Spinal cord (tissue), 9 donors: ENCODE measurements at regions not wholly inside any gene's neighbourhood (a gene's known extent, or its start where the extent isn't known, plus 50 kb on each side); places are given as distances from the start of the nearest gene placed in this dataset.

Experiments used
- DNase-seq, 6 donors: peaks; one replicate each; pipeline versions ENCODE4 v3.0.0 to v3.0.0-alpha.2; 2013 to 2015; ENCODE audit warnings: low spot score in 6 of 6, low read depth in 4 of 6
- H3K27ac ChIP-seq: one replicate; pipeline ENCODE4 v1.5.1; 2013; ENCODE audit warnings: low read depth, low read length, control low read depth
- H3K27me3 ChIP-seq: one replicate; pipeline ENCODE4 v1.6.1; 2013; ENCODE audit warnings: low read length; ENCODE audit not compliant: control insufficient read depth, insufficient read depth
- H3K36me3 ChIP-seq: one replicate; pipeline ENCODE4 v1.6.1; 2013; ENCODE audit warnings: low read length; ENCODE audit not compliant: control insufficient read depth, insufficient read depth
- H3K4me1 ChIP-seq: one replicate; pipeline ENCODE4 v1.6.1; 2013; ENCODE audit warnings: low read length; ENCODE audit not compliant: control insufficient read depth, insufficient read depth
- H3K4me3 ChIP-seq: one replicate; pipeline ENCODE4 v1.5.1; 2013; ENCODE audit warnings: low read depth, low read length, control low read depth
- H3K9me3 ChIP-seq: one replicate; pipeline ENCODE4 v1.6.1; 2013; ENCODE audit warnings: low read length; ENCODE audit not compliant: control insufficient read depth, insufficient read depth
- WGBS: methylation state at CpG from one replicate; pipeline ENCODE4 v1.1.5; 2013; ENCODE audit warnings: missing lambda C conversion rate; ENCODE audit not compliant: insufficient coverage; 5-methylcytosine and 5-hydroxymethylcytosine counted together
- donor health status: healthy.

GRCh38 chr6:80550281-80550680 lies 443.8 kb downstream of the BCKDHB start:
- DNase-seq = no peak
- H3K36me3 ChIP-seq = no peaks in the 10 kb centered on the region
- no peaks in the 10 kb centered on the region for H3K4me1 ChIP-seq
- no peaks in the 10 kb centered on the region for H3K27me3 ChIP-seq
- no peak overlapping the region for H3K4me3 ChIP-seq
- WGBS = no CpG with 5 or more reads among the region's 2 CpGs
- no peaks in the 10 kb centered on the region for H3K9me3 ChIP-seq
- H3K27ac ChIP-seq = no peak overlapping the region

GRCh38 chr6:80548532-80548931 lies 442.1 kb downstream of the BCKDHB start:
- H3K4me3 ChIP-seq = no peak overlapping the region
- H3K4me1 ChIP-seq = no peaks in the 10 kb centered on the region
- DNase-seq = no peak
- 95% methylated on average over 4 of the region's 6 CpGs for WGBS
- H3K27ac ChIP-seq = peak overlapping the region; percentile 49
- no peaks in the 10 kb centered on the region for H3K36me3 ChIP-seq
- H3K27me3 ChIP-seq = no peaks in the 10 kb centered on the region
- no peaks in the 10 kb centered on the region for H3K9me3 ChIP-seq

- Histone ChIP-seq H3K4me1 (no peaks in the 10 kb centered on the region), H3K4me3 (no peak overlapping the region), H3K27me3 (no peaks in the 10 kb centered on the region), H3K9me3 (no peaks in the 10 kb centered on the region), H3K27ac (peak overlapping the region; percentile 49), H3K36me3 (no peaks in the 10 kb centered on the region)
- WGBS = 100% methylated on average over 1 of the region's 1 CpG
- no peak for DNase-seq
These were observed 441.4 kb downstream of the BCKDHB start for GRCh38 chr6:80547827-80548226.

- H3K4me1 ChIP-seq = no peaks in the 10 kb centered on the region
- DNase-seq = no peak
- no peak overlapping the region for H3K27ac ChIP-seq
- H3K9me3 ChIP-seq = no peaks in the 10 kb centered on the region
- no peaks in the 10 kb centered on the region for H3K36me3 ChIP-seq
- no peak overlapping the region for H3K4me3 ChIP-seq
- H3K27me3 ChIP-seq = no peaks in the 10 kb centered on the region
These were observed 438.7 kb downstream of the BCKDHB start for GRCh38 chr6:80544976-80545722.

- H3K27me3 ChIP-seq = no peaks in the 10 kb centered on the region
- no peak for DNase-seq
- no peak overlapping the region for H3K4me3 ChIP-seq
- H3K4me1 ChIP-seq = no peaks in the 10 kb centered on the region
- peak overlapping the region; percentile 54 for H3K27ac ChIP-seq
- H3K36me3 ChIP-seq = no peaks in the 10 kb centered on the region
- H3K9me3 ChIP-seq = no peaks in the 10 kb centered on the region
These were observed 438.1 kb downstream of the BCKDHB start for GRCh38 chr6:80544555-80544954.

GRCh38 chr6:80543598-80544222 lies 437.2 kb downstream of the BCKDHB start:
- 94% methylated on average over 8 of the region's 10 CpGs for WGBS
- H3K9me3 ChIP-seq = no peaks in the 10 kb centered on the region
- no peaks in the 10 kb centered on the region for H3K36me3 ChIP-seq
- H3K27me3 ChIP-seq = no peaks in the 10 kb centered on the region
- H3K27ac ChIP-seq = no peak overlapping the region
- H3K4me3 ChIP-seq = no peak overlapping the region
- no peak for DNase-seq
- H3K4me1 ChIP-seq = no peaks in the 10 kb centered on the region

GRCh38 chr6:80543151-80543550 lies 436.7 kb downstream of the BCKDHB start:
- no peaks in the 10 kb centered on the region for H3K27me3 ChIP-seq
- H3K4me3 ChIP-seq = no peak overlapping the region
- no peaks in the 10 kb centered on the region for H3K36me3 ChIP-seq
- WGBS = no CpG with 5 or more reads among the region's 1 CpG
- no peak for DNase-seq
- H3K9me3 ChIP-seq = no peaks in the 10 kb centered on the region
- no peak overlapping the region for H3K27ac ChIP-seq
- H3K4me1 ChIP-seq = no peaks in the 10 kb centered on the region

GRCh38 chr6:80541886-80542285 lies 435.4 kb downstream of the BCKDHB start:
- no peak overlapping the region for H3K27ac ChIP-seq
- WGBS = 92% methylated on average over 2 of the region's 3 CpGs
- H3K4me3 ChIP-seq = no peak overlapping the region
- no peaks in the 10 kb centered on the region for H3K9me3 ChIP-seq
- H3K36me3 ChIP-seq = no peaks in the 10 kb centered on the region
- H3K27me3 ChIP-seq = no peaks in the 10 kb centered on the region
- DNase-seq = peak in 1 of 6 donors; percentile 49
- H3K4me1 ChIP-seq = no peaks in the 10 kb centered on the region

- no peaks in the 10 kb centered on the region for H3K4me1 ChIP-seq
- H3K9me3 ChIP-seq = no peaks in the 10 kb centered on the region
- H3K27me3 ChIP-seq = no peaks in the 10 kb centered on the region
- H3K27ac ChIP-seq = no peak overlapping the region
- no peak for DNase-seq
- H3K36me3 ChIP-seq = no peaks in the 10 kb centered on the region
- no peak overlapping the region for H3K4me3 ChIP-seq
These were observed 434.7 kb downstream of the BCKDHB start for GRCh38 chr6:80541181-80541580.

- Histone ChIP-seq H3K27me3 (no peaks in the 10 kb centered on the region), H3K9me3 (no peaks in the 10 kb centered on the region), H3K4me3 (no peak overlapping the region), H3K36me3 (no peaks in the 10 kb centered on the region), H3K4me1 (no peaks in the 10 kb centered on the region), H3K27ac (no peak overlapping the region)
- no CpG with 5 or more reads among the region's 1 CpG for WGBS
- DNase-seq = no peak
These were observed 434.2 kb downstream of the BCKDHB start for GRCh38 chr6:80540700-80541099.
